BJ (cell line): ENCODE measurements at regions not wholly inside any gene's neighbourhood (a gene's known extent, or its start where the extent isn't known, plus 50 kb on each side); places are given as distances from the start of the nearest gene placed in this dataset.

Experiments
- CTCF ChIA-PET: fragments of 350-600 bp; formaldehyde crosslinking; extraction: SDS; loops from one replicate; lab custom pipeline; 2021; ENCODE audit warnings: antibody characterized with exemption, inconsistent platforms; lab: Yijun Ruan, JAX
- POLR2A ChIA-PET: fragments of 300-600 bp; sonication (Branson Sonifier 250); formaldehyde crosslinking; extraction: SDS; loops from one replicate; lab custom pipeline; 2021; ENCODE audit warnings: antibody characterized with exemption; lab: Charles Lee
- DNase-seq: peaks from one replicate; pipeline ENCODE4 v3.0.0-alpha.2; 2011; ENCODE audit warnings: low read depth
- H3K27me3 ChIP-seq: 2 replicates; pipeline ENCODE4 v1.6.0; 2011; ENCODE audit warnings: low read length; ENCODE audit not compliant: control insufficient read depth, insufficient read depth
- H3K36me3 ChIP-seq: 2 replicates; pipeline ENCODE4 v1.5.1; 2011; ENCODE audit warnings: low read length; ENCODE audit not compliant: control insufficient read depth, insufficient read depth
- H3K4me3 ChIP-seq: 2 replicates; pipeline ENCODE4 v1.5.1; 2011; ENCODE audit warnings: low read depth, mild to moderate bottlenecking, control low read depth, low read length
- TF ChIP-seq, protein P1 (sequence below): IDR thresholded peaks from 2 replicates; pipeline ENCODE4 v1.5.1; 2011; ENCODE audit warnings: low read depth, mild to moderate bottlenecking, control low read depth, inconsistent platforms, low read length, moderate library complexity; ENCODE audit not compliant: insufficient read depth

DNA sequence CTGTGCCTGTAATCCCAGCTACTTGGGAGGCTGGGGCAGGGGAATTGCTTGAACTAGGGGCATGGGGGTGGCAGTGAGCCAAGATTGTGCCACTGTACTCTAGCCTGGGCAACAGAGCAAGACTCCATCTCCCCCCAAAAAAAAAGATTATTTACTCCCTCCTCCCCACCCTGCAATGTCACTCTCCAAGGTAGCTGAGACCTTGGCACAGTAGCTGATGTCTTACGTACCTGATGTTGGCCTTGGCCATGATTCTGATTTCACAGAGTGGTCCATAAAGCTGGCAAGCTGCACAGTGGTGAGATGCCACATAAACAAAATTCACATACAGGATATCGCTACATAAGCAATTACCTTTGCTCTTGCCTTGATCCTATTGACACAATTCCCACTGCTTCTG is 108.5 kb downstream of the CAVIN4 start:
- TF ChIP-seq, protein P1, sequence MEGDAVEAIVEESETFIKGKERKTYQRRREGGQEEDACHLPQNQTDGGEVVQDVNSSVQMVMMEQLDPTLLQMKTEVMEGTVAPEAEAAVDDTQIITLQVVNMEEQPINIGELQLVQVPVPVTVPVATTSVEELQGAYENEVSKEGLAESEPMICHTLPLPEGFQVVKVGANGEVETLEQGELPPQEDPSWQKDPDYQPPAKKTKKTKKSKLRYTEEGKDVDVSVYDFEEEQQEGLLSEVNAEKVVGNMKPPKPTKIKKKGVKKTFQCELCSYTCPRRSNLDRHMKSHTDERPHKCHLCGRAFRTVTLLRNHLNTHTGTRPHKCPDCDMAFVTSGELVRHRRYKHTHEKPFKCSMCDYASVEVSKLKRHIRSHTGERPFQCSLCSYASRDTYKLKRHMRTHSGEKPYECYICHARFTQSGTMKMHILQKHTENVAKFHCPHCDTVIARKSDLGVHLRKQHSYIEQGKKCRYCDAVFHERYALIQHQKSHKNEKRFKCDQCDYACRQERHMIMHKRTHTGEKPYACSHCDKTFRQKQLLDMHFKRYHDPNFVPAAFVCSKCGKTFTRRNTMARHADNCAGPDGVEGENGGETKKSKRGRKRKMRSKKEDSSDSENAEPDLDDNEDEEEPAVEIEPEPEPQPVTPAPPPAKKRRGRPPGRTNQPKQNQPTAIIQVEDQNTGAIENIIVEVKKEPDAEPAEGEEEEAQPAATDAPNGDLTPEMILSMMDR = no peak
- Histone ChIP-seq H3K4me3 (no peak overlapping the region), H3K36me3 (no peaks in the 10 kb centered on the region), H3K27me3 (no peaks in the 10 kb centered on the region)
- POLR2A ChIA-PET = no interaction called here
- DNase-seq = no peak
- CTCF ChIA-PET = no interaction called here

DNA sequence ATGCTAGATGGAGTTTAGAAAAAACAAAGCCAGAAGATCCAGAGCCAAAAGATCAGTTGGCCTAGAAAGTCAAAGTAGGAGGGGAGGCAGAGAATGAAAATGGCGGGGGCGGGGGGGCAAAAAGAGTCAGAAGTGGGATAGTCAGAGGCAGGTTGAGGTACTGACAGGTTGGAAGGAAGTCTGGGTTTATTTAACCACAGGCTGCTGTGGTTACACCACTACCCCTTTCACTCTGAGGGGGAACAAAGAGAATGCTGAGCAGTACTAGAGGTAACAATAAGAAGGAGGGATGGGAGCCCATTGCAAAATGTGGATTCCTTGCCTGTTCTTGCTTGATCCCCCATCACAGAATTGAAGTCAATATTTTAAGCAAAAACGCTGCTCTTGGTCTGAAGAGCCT is 111.8 kb downstream of the CAVIN4 start:
- DNase-seq = no peak
- CTCF ChIA-PET = no interaction called here
- Histone ChIP-seq H3K36me3 (no peaks in the 10 kb centered on the region), H3K4me3 (no peak overlapping the region), H3K27me3 (no peaks in the 10 kb centered on the region)
- TF ChIP-seq, protein P1 = no peak
- POLR2A ChIA-PET = no interaction called here

DNA sequence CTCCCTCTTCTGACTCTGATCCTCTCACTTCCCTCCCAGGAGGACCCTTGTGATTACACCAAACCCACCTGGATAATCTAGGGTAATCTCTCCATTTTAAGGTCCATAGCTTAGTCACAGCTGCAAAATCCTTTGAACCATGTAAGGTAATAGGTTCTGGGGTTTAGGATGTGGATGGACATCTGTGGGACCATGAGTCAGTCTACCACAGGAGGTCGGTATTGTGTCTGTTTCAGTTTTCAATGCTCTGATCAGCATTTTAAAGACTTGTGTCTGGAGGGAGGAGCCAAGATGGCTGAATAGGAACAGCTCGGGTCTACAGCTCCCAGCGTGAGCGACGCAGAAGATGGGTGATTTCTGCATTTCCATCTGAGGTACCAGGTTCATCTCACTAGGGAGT is 112.6 kb downstream of the CAVIN4 start:
- TF ChIP-seq, protein P1 = no peak
- ChIA-PET CTCF (no interaction called here), POLR2A (no interaction called here)
- no peak for DNase-seq
- Histone ChIP-seq H3K36me3 (no peaks in the 10 kb centered on the region), H3K27me3 (no peaks in the 10 kb centered on the region), H3K4me3 (no peak overlapping the region)

DNA sequence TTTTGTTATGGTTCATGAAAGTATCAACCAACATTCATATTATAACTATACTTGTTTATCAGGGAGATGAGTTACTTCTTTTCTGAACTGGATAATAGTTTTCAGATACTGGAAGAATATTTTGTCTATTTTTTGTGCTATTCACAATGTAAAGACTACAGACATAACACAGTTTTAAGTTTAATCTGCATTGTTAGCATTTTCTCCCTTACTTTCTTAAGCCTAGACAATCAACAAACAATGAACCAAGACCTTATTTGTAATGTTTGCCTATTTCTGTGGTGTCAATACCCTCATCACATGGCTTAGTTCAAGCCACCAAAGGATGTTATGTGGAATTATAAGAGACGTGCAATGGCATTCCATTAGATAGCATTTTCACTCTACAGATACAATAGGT is 119.5 kb downstream of the CAVIN4 start:
- no peak for DNase-seq
- TF ChIP-seq, protein P1 = no peak
- Histone ChIP-seq H3K27me3 (no peaks in the 10 kb centered on the region), H3K4me3 (no peak overlapping the region), H3K36me3 (no peaks in the 10 kb centered on the region)
- POLR2A ChIA-PET = no interaction called here
- CTCF ChIA-PET = no interaction called here

DNA sequence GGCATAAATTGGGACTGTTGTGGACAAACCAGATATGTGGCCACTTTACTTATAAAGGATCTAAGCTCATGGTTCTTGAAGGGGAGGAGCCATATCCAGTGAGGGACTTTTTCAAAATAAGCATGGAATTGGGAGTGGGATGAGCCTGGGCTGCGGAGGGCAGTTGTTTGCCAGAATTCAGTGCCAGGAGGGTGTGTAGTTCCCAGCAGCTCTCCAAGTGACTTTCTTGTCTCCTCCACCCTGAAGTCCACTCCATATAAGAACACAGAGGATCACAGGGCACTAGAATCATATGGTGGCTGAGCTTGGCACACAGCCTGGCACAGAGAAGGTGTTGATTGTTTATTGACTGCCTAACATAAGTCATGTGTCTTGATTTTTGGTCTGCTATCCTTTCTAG is 121.1 kb downstream of the CAVIN4 start:
- CTCF ChIA-PET = no interaction called here
- POLR2A ChIA-PET = no interaction called here
- Histone ChIP-seq H3K27me3 (no peaks in the 10 kb centered on the region), H3K36me3 (no peaks in the 10 kb centered on the region), H3K4me3 (no peak overlapping the region)
- no peak for DNase-seq
- TF ChIP-seq, protein P1 = no peak
